Stomach (tissue), 4 donors: ENCODE measurements at regions not wholly inside any gene's neighbourhood (a gene's known extent, or its start where the extent isn't known, plus 50 kb on each side); places are given as distances from the start of the nearest gene placed in this dataset.

ENCODE experiments used
- EP300 ChIP-seq: sonication (generic); formaldehyde crosslinking; IDR thresholded peaks from one replicate; pipeline ENCODE4 v1.6.1; 2017; ENCODE audit warnings: antibody characterized with exemption
- POLR2A ChIP-seq, 4 donors: fragments of 450-650 bp; IDR thresholded peaks; one replicate each; pipeline ENCODE4 v1.6.1; 2016; ENCODE audit warnings: antibody characterized with exemption in 4 of 4, control low read depth in 2 of 4, mild to moderate bottlenecking in 1 of 4, moderate library complexity in 1 of 4
- TF ChIP-seq, protein P1 (sequence below), 7 experiments: fragments of 450-650 bp in 4 of 7; fragments of 200-600 bp in 3 of 7; sonication (generic) in 3 of 7; IDR thresholded peaks; one replicate each; pipeline ENCODE4 v1.5.1; 2016 to 2019; ENCODE audit warnings: antibody characterized with exemption in 7 of 7, control low read depth in 2 of 7, mild to moderate bottlenecking in 1 of 7

DNA sequence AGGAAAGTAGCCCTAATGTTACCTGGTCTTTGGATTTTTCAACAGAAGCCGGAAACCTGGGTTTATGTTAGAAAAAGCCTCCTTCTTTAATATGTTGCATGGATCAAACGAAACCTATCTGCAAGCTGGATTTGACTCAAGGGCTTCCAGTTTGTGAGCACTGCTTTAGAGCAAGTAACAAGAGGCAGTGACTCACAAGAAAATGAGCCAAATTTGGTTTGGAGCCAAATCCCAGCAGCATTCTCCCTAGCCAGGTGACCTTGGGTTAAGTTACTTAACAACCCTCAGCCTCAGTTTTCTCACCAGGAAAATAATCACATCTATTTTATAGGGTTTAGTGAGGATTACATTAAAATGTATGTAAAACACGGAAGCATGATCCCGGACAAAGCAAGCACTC is 215.2 kb upstream of the PRICKLE2 start:
- TF ChIP-seq POLR2A (IDR thresholded peaks at IDR 0.05) (no peak), EP300 (no peak)
- TF ChIP-seq, protein P1, sequence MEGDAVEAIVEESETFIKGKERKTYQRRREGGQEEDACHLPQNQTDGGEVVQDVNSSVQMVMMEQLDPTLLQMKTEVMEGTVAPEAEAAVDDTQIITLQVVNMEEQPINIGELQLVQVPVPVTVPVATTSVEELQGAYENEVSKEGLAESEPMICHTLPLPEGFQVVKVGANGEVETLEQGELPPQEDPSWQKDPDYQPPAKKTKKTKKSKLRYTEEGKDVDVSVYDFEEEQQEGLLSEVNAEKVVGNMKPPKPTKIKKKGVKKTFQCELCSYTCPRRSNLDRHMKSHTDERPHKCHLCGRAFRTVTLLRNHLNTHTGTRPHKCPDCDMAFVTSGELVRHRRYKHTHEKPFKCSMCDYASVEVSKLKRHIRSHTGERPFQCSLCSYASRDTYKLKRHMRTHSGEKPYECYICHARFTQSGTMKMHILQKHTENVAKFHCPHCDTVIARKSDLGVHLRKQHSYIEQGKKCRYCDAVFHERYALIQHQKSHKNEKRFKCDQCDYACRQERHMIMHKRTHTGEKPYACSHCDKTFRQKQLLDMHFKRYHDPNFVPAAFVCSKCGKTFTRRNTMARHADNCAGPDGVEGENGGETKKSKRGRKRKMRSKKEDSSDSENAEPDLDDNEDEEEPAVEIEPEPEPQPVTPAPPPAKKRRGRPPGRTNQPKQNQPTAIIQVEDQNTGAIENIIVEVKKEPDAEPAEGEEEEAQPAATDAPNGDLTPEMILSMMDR (IDR thresholded peaks at IDR 0.05): no peak
